Uterus (tissue), 3 donors: ENCODE measurements at regions not wholly inside any gene's neighbourhood (a gene's known extent, or its start where the extent isn't known, plus 50 kb on each side); places are given as distances from the start of the nearest gene placed in this dataset. TPM values are rescaled to one million over a fixed set of nuclear protein-coding genes. Genes with fewer than 3 reads are reported as not detected.

ENCODE experiments used
- DNase-seq, 2 donors: peaks; one replicate each; pipeline ENCODE4 v3.0.0-alpha.2; 2019 to 2020
- H3K27ac ChIP-seq, 2 donors: fragments of 200-600 bp; sonication (generic); 1 replicate in 1 of 2; 2 replicates in 1 of 2; pipeline ENCODE4 v1.5.1; 2016 to 2018
- H3K27me3 ChIP-seq, 2 donors: fragments of 200-600 bp; sonication (generic); one replicate each; pipeline ENCODE4 v1.5.1; 2018 to 2019; ENCODE audit warnings: control low read depth in 1 of 2
- H3K36me3 ChIP-seq, 2 donors: fragments of 200-600 bp; sonication (generic); one replicate each; pipeline ENCODE4 v1.5.1; 2019; ENCODE audit warnings: control low read depth in 1 of 2
- H3K4me1 ChIP-seq, 2 donors: fragments of 200-600 bp; sonication (generic); one replicate each; pipeline ENCODE4 v1.5.1; 2018 to 2019; ENCODE audit warnings: control low read depth in 1 of 2
- H3K4me3 ChIP-seq, 2 donors: fragments of 200-600 bp; sonication (generic); 1 replicate in 1 of 2; 2 replicates in 1 of 2; pipeline ENCODE4 v1.5.1; 2018 to 2019; ENCODE audit warnings: mild to moderate bottlenecking in 1 of 2
- H3K9me3 ChIP-seq, 2 donors: fragments of 200-600 bp; sonication (generic); one replicate each; pipeline ENCODE4 v1.5.1; 2019; ENCODE audit warnings: control low read depth in 1 of 2
- CTCF ChIP-seq, 4 experiments: fragments of 200-600 bp in 2 of 4; fragments of 450-650 bp in 2 of 4; sonication (generic) in 2 of 4; IDR thresholded peaks; one replicate each; pipeline ENCODE4 v1.5.1; 2016 to 2019; ENCODE audit warnings: antibody characterized with exemption in 4 of 4, mild to moderate bottlenecking in 2 of 4, moderate library complexity in 1 of 4
- POLR2A ChIP-seq, 2 donors: fragments of 450-650 bp; IDR thresholded peaks; one replicate each; pipeline ENCODE4 v1.6.1; 2016; ENCODE audit warnings: antibody characterized with exemption in 2 of 2, mild to moderate bottlenecking in 1 of 2, moderate library complexity in 1 of 2
- intact Hi-C: fragments of 100-400 bp; cut with DNase I; formaldehyde crosslinking; loops from one replicate; pipeline ENCODE4 v1.15.1; 2023; ENCODE audit warnings: low total_unique reads
- microRNA-seq: library from miRNA; unstranded; fragments of <30 nt; microRNA quantifications from one replicate; pipeline ENCODE4, GENCODE V29; 2016; ENCODE audit warnings: borderline microRNAs expressed, borderline replicate concordance
- small RNA-seq: library from RNA; depleted of rRNA; stranded (forward); fragments of <200 nt; gene quantifications from one replicate; pipeline ENCODE3, GENCODE V24; 2016
- donor health status: DM: yes; HTN: yes; CAD: no.

- Histone ChIP-seq H3K27me3 (no peaks in the 10 kb centered on the region), H3K9me3 (no peaks in the 10 kb centered on the region), H3K27ac (no peak overlapping the region), H3K36me3 (no peaks in the 10 kb centered on the region), H3K4me3 (no peak overlapping the region), H3K4me1 (no peaks in the 10 kb centered on the region)
- intact Hi-C loops, result no loop called here
- DNase-seq, result no peak
- TF ChIP-seq POLR2A (IDR thresholded peaks at IDR 0.05) (no peak), CTCF (IDR thresholded peaks at IDR 0.05) (no peak)
Measured at GRCh38 chr21:20942523-20942922, 55.7 kb upstream of the NCAM2 start.

GRCh38 chr21:20943561-20943997, 54.6 kb upstream of the NCAM2 start:
- intact Hi-C loops, result no loop called here
- no peak for TF ChIP-seq CTCF (IDR thresholded peaks at IDR 0.05)
- TF ChIP-seq POLR2A (IDR thresholded peaks at IDR 0.05), result no peak

GRCh38 chr21:20944139-20944538, 54.1 kb upstream of the NCAM2 start:
- H3K36me3 ChIP-seq, result no peaks in the 10 kb centered on the region
- TF ChIP-seq POLR2A (IDR thresholded peaks at IDR 0.05) (no peak), CTCF (IDR thresholded peaks at IDR 0.05) (no peak)
- no peaks in the 10 kb centered on the region for H3K27me3 ChIP-seq
- DNase-seq, result no peak
- intact Hi-C loops, result no loop called here
- no peaks in the 10 kb centered on the region for H3K9me3 ChIP-seq
- no peak overlapping the region for H3K4me3 ChIP-seq
- no peak overlapping the region for H3K27ac ChIP-seq
- no peaks in the 10 kb centered on the region for H3K4me1 ChIP-seq

More at GRCh38 chr21:20943561-20943997, 54.6 kb upstream of the NCAM2 start:
- no peaks in the 10 kb centered on the region for H3K9me3 ChIP-seq
- H3K4me3 ChIP-seq, result no peak overlapping the region
- H3K27me3 ChIP-seq, result no peaks in the 10 kb centered on the region
- no peaks in the 10 kb centered on the region for H3K4me1 ChIP-seq
- no peak overlapping the region for H3K27ac ChIP-seq
- no peaks in the 10 kb centered on the region for H3K36me3 ChIP-seq
- DNase-seq, result no peak

- no peak for DNase-seq
- Histone ChIP-seq H3K36me3 (no peaks in the 10 kb centered on the region), H3K4me1 (no peaks in the 10 kb centered on the region), H3K9me3 (no peaks in the 10 kb centered on the region), H3K27ac (no peak overlapping the region), H3K4me3 (no peak overlapping the region), H3K27me3 (no peaks in the 10 kb centered on the region)
- intact Hi-C loops, result no loop called here
- TF ChIP-seq POLR2A (IDR thresholded peaks at IDR 0.05) (no peak), CTCF (IDR thresholded peaks at IDR 0.05) (no peak)
Measured at GRCh38 chr21:20946701-20947100, 51.5 kb upstream of the NCAM2 start.

Small RNA genes lying in the stretch of these regions (microRNA-seq; reads per million reads assigned to microRNA genes)
- gene MIR548X, result not detected

Small RNA genes lying in the stretch of these regions (small RNA-seq; reads per million reads assigned to genes)
- not detected for gene AL157359.3
- not detected for gene AP001506.1
- gene MIR548X, result not detected
- not detected for gene RN7SKP147
- gene RNU1-139P, result not detected
- gene RNU6-772P, result not detected
- not detected for gene RPL37P4
